H1 (cell line): ENCODE measurements at regions not wholly inside any gene's neighbourhood (a gene's known extent, or its start where the extent isn't known, plus 50 kb on each side); places are given as distances from the start of the nearest gene placed in this dataset.

Experiments
- CTCF ChIA-PET: fragments of 300-600 bp; sonication (Branson Sonifier 250); formaldehyde crosslinking; loops from one replicate; lab custom pipeline; 2021; ENCODE audit not compliant: partially characterized antibody; lab: Charles Lee
- POLR2A ChIA-PET: fragments of 300-600 bp; sonication (Branson Sonifier 250); formaldehyde crosslinking; loops from one replicate; lab custom pipeline; 2021; ENCODE audit warnings: inconsistent platforms; ENCODE audit not compliant: partially characterized antibody; lab: Charles Lee
- DNase-seq, 2 experiments: peaks; one replicate each; pipeline versions ENCODE4 v3.0.0 to v3.0.0-alpha.2; 2010 to 2022; ENCODE audit warnings: low spot score in 2 of 2, low read depth in 1 of 2, mixed read lengths in 1 of 2
- FAIRE-seq: peaks from 2 replicates; lab custom pipeline; 2011; peaks lifted over from hg19 to GRCh38; lab: Jason Lieb, UNC
- H2AFZ ChIP-seq: 2 replicates; pipeline ENCODE4 v1.8.1; 2012; ENCODE audit warnings: low read length, inconsistent platforms
- H2AK5ac ChIP-seq: 2 replicates; pipeline ENCODE4 v1.6.1; 2013; ENCODE audit warnings: low read depth, low read length
- H2BK120ac ChIP-seq: replicated peaks from 2 replicates; pipeline ENCODE3; 2013; ENCODE audit warnings: low read depth, low read length, inconsistent platforms
- H2BK12ac ChIP-seq: 2 replicates; pipeline ENCODE4 v1.6.1; 2013; ENCODE audit warnings: low read depth, low read length
- H2BK15ac ChIP-seq: 2 replicates; pipeline ENCODE4 v1.6.1; 2013; ENCODE audit warnings: low read length
- H2BK20ac ChIP-seq: 2 replicates; pipeline ENCODE4 v1.6.1; 2013; ENCODE audit warnings: low read length
- H2BK5ac ChIP-seq: 2 replicates; pipeline ENCODE4 v1.6.1; 2013; ENCODE audit warnings: low read depth, low read length
- H3K14ac ChIP-seq: 2 replicates; pipeline ENCODE4 v1.6.1; 2013; ENCODE audit warnings: inconsistent platforms; ENCODE audit not compliant: insufficient read length
- H3K18ac ChIP-seq: 2 replicates; pipeline ENCODE4 v1.6.1; 2013; ENCODE audit warnings: low read length; ENCODE audit errors: extremely low read depth
- H3K23ac ChIP-seq: 2 replicates; pipeline ENCODE4 v1.6.1; 2013; ENCODE audit warnings: inconsistent platforms; ENCODE audit not compliant: insufficient read length
- H3K23me2 ChIP-seq: 2 replicates; pipeline ENCODE4 v1.6.1; 2013; ENCODE audit warnings: low read depth, low read length
- H3K27ac ChIP-seq: 2 replicates; pipeline ENCODE4 v1.6.1; 2011; ENCODE audit warnings: low read depth, low read length, inconsistent platforms
- H3K27me3 ChIP-seq, 4 experiments: replicated peaks in 1 of 4; 1 replicate in 1 of 4; 2 replicates in 3 of 4; pipeline versions ENCODE4 v1.6.1 to v1.8.1; 2011 to 2013; ENCODE audit warnings: low read length in 3 of 4, mild to moderate bottlenecking in 3 of 4, inconsistent platforms in 2 of 4, mixed read lengths in 2 of 4, moderate library complexity in 1 of 4; ENCODE audit not compliant: control insufficient read depth in 3 of 4, insufficient read depth in 3 of 4; ENCODE audit errors: extremely low read depth in 1 of 4
- H3K36me3 ChIP-seq, 4 experiments: 2 replicates each; pipeline versions ENCODE4 v1.6.1 to v1.8.1; 2011 to 2013; ENCODE audit warnings: mild to moderate bottlenecking in 4 of 4, low read length in 3 of 4, moderate library complexity in 2 of 4, control low read depth in 1 of 4, inconsistent platforms in 1 of 4; ENCODE audit not compliant: insufficient read depth in 4 of 4, control insufficient read depth in 2 of 4
- H3K4ac ChIP-seq: replicated peaks from 2 replicates; pipeline ENCODE3; 2013; ENCODE audit warnings: low read length, low read depth, mixed read lengths, inconsistent platforms; ENCODE audit not compliant: insufficient read length
- H3K4me1 ChIP-seq, 4 experiments: replicated peaks in 1 of 4; 1 replicate in 1 of 4; 2 replicates in 3 of 4; pipeline versions ENCODE4 v1.6.1 to v1.8.1; 2011 to 2013; ENCODE audit warnings: low read length in 3 of 4, inconsistent platforms in 2 of 4, mixed read lengths in 1 of 4; ENCODE audit not compliant: insufficient read depth in 4 of 4, control insufficient read depth in 3 of 4
- H3K4me2 ChIP-seq, 2 experiments: 2 replicates each; pipeline versions ENCODE4 v1.6.1 to v1.8.1; 2011 to 2013; ENCODE audit warnings: low read depth in 2 of 2, low read length in 2 of 2, control low read depth in 1 of 2, inconsistent platforms in 1 of 2, mild to moderate bottlenecking in 1 of 2; ENCODE audit not compliant: insufficient read depth in 1 of 2
- H3K4me3 ChIP-seq, 4 experiments: fragments of 200-600, 300-600 bp in 1 of 4; sonication (generic), shearing (Covaris generic), sonication (Bioruptor Twin) in 1 of 4; 2 replicates each; pipeline versions ENCODE4 v1.5.1 to v1.8.1; 2011 to 2016; ENCODE audit warnings: low read length in 4 of 4, low read depth in 3 of 4, control low read depth in 2 of 4, inconsistent platforms in 2 of 4, mild to moderate bottlenecking in 2 of 4, mixed read lengths in 1 of 4, moderate library complexity in 1 of 4; ENCODE audit not compliant: insufficient read depth in 2 of 4; ENCODE audit errors: extremely low read depth in 1 of 4
- H3K56ac ChIP-seq: replicated peaks from 2 replicates; pipeline ENCODE3; 2013; ENCODE audit warnings: low read depth, mild to moderate bottlenecking, mixed read lengths, low read length, inconsistent platforms; ENCODE audit not compliant: insufficient read length
- H3K79me1 ChIP-seq: 2 replicates; pipeline ENCODE4 v1.6.1; 2013; ENCODE audit warnings: low read depth, low read length, control low read depth
- H3K79me2 ChIP-seq, 2 experiments: 2 replicates each; pipeline versions ENCODE4 v1.6.1 to v1.8.1; 2012 to 2013; ENCODE audit warnings: low read length in 2 of 2, mild to moderate bottlenecking in 2 of 2, inconsistent platforms in 1 of 2; ENCODE audit not compliant: insufficient read depth in 2 of 2, control insufficient read depth in 1 of 2
- H3K9ac ChIP-seq, 4 experiments: replicated peaks in 1 of 4; 1 replicate in 1 of 4; 2 replicates in 3 of 4; pipeline versions ENCODE4 v1.6.1 to v1.8.1; 2011 to 2013; ENCODE audit warnings: low read depth in 3 of 4, low read length in 3 of 4, control low read depth in 2 of 4, mild to moderate bottlenecking in 2 of 4, moderate library complexity in 2 of 4, inconsistent platforms in 1 of 4; ENCODE audit errors: extremely low read depth in 1 of 4
- H3K9me3 ChIP-seq, 2 experiments: 2 replicates each; pipeline versions ENCODE4 v1.6.1 to v1.8.1; 2012 to 2013; ENCODE audit warnings: mild to moderate bottlenecking in 2 of 2, moderate library complexity in 2 of 2, control low read depth in 1 of 2, inconsistent platforms in 1 of 2, low read depth in 1 of 2, low read length in 1 of 2, mixed read lengths in 1 of 2; ENCODE audit not compliant: insufficient read depth in 2 of 2
- H4K20me1 ChIP-seq, 2 experiments: replicated peaks in 1 of 2; 2 replicates each; pipeline versions ENCODE3 to v1.8.1; 2011 to 2013; ENCODE audit warnings: inconsistent platforms in 2 of 2, low read length in 2 of 2, mild to moderate bottlenecking in 1 of 2; ENCODE audit not compliant: insufficient read depth in 2 of 2, control insufficient read depth in 1 of 2
- H4K5ac ChIP-seq: 2 replicates; pipeline ENCODE4 v1.6.1; 2013; ENCODE audit warnings: low read length, low read depth, mixed read lengths, inconsistent platforms; ENCODE audit not compliant: insufficient read length
- H4K8ac ChIP-seq: 2 replicates; pipeline ENCODE4 v1.8.0; 2013; ENCODE audit warnings: mild to moderate bottlenecking, moderate library complexity, low read length, inconsistent platforms; ENCODE audit not compliant: insufficient read depth; ENCODE audit errors: extremely low read depth
- H4K91ac ChIP-seq: replicated peaks from 2 replicates; pipeline ENCODE3; 2013; ENCODE audit warnings: low read length, mixed read lengths, inconsistent platforms; ENCODE audit not compliant: insufficient read length
- CBX8 ChIP-seq: fragments of 300-800, 300-1000 bp; sonication (generic); IDR thresholded peaks from 2 replicates; pipeline ENCODE4 v1.7.1; 2016; ENCODE audit warnings: low read depth, low read length, borderline replicate concordance
- CHD2 ChIP-seq: IDR thresholded peaks from 2 replicates; pipeline ENCODE4 v1.6.1; 2012; ENCODE audit warnings: low read length, improper control_type of control experiment
- HDAC2 ChIP-seq, 2 experiments: fragments of 300-600 bp in 1 of 2; sonication (generic) in 1 of 2; IDR thresholded peaks; 2 replicates each; pipeline ENCODE4 v1.6.1; 2011 to 2012; ENCODE audit warnings: low read depth in 2 of 2, low read length in 2 of 2, mild to moderate bottlenecking in 2 of 2, moderate library complexity in 2 of 2, borderline replicate concordance in 1 of 2, inconsistent platforms in 1 of 2
- MAFK ChIP-seq: IDR thresholded peaks from 2 replicates; pipeline ENCODE4 v1.6.1; 2012; ENCODE audit warnings: low read depth, mild to moderate bottlenecking, improper control_type of control experiment, low read length
- NANOG ChIP-seq: IDR thresholded peaks from 2 replicates; pipeline ENCODE4 v1.6.1; 2011; ENCODE audit warnings: low read length, low read depth, mild to moderate bottlenecking, inconsistent platforms; ENCODE audit not compliant: insufficient read depth, poor library complexity, severe bottlenecking
- RBBP5 ChIP-seq: IDR thresholded peaks from 2 replicates; pipeline ENCODE4 v1.7.1; 2012; ENCODE audit warnings: low read depth, mild to moderate bottlenecking, inconsistent platforms, low read length, moderate library complexity, borderline replicate concordance
- SP4 ChIP-seq: IDR thresholded peaks from 2 replicates; pipeline ENCODE4 v1.6.1; 2012; ENCODE audit warnings: low read length, inconsistent platforms
- TEAD4 ChIP-seq: IDR thresholded peaks from 2 replicates; pipeline ENCODE4 v1.6.1; 2012; ENCODE audit warnings: low read depth, low read length, inconsistent platforms, mixed read lengths
- YY1 ChIP-seq: IDR thresholded peaks from 2 replicates; pipeline ENCODE4 v1.6.1; 2011; ENCODE audit warnings: low read depth, mild to moderate bottlenecking, low read length
- WGBS, 2 experiments: shearing (Covaris generic) in 1 of 2; methylation state at CpG; one replicate each; pipeline versions ENCODE4 v1.1.6 to v1.1.7; 2013 to 2015; ENCODE audit warnings: low lambda C conversion rate in 2 of 2, mixed read lengths in 2 of 2, inconsistent platforms in 1 of 2, low coverage in 1 of 2, missing lambda C conversion rate in 1 of 2; ENCODE audit not compliant: insufficient replicate concordance in 2 of 2, insufficient coverage in 1 of 2, insufficient read length in 1 of 2; ENCODE audit errors: extremely low coverage in 1 of 2, missing lambda C conversion rate in 1 of 2; 5-methylcytosine and 5-hydroxymethylcytosine counted together
- TF ChIP-seq, protein P1 (sequence below): IDR thresholded peaks from 2 replicates; pipeline ENCODE4 v1.6.1; 2011; ENCODE audit warnings: low read length, improper control_type of control experiment
- TF ChIP-seq, protein P2 (sequence below), 3 experiments: IDR thresholded peaks; 1 replicate in 2 of 3; 2 replicates in 1 of 3; pipeline versions ENCODE4 v1.5.1 to v1.6.1; 2011; ENCODE audit warnings: low read length in 3 of 3, mild to moderate bottlenecking in 3 of 3, inconsistent platforms in 2 of 3, low read depth in 1 of 3, moderate library complexity in 1 of 3; ENCODE audit not compliant: insufficient read depth in 1 of 3; ENCODE audit errors: control extremely low read depth in 1 of 3

- POLR2A ChIA-PET: no interaction called here
- FAIRE-seq (no peak), DNase-seq (no peak)
- H2AK5ac ChIP-seq: no peak overlapping the region
- no peak overlapping the region for H3K4me2 ChIP-seq
- no peaks in the 10 kb centered on the region for H3K9me3 ChIP-seq
- H3K23ac ChIP-seq: no peak overlapping the region
- no peaks in the 10 kb centered on the region for H4K20me1 ChIP-seq
- no peaks in the 10 kb centered on the region for H3K27me3 ChIP-seq
- H3K56ac ChIP-seq: no peak overlapping the region
- H4K8ac ChIP-seq: no peak overlapping the region
- no peaks in the 10 kb centered on the region for H3K79me1 ChIP-seq
- no peak overlapping the region for H3K27ac ChIP-seq
- no peak overlapping the region for H2BK15ac ChIP-seq
- no peak overlapping the region for H3K9ac ChIP-seq
- H2BK12ac ChIP-seq: no peak overlapping the region
- no peak overlapping the region for H4K5ac ChIP-seq
- no peak overlapping the region for H3K4me3 ChIP-seq
- H3K14ac ChIP-seq: no peak overlapping the region
- H2BK120ac ChIP-seq: no peak overlapping the region
- WGBS, 2 experiments: 89% methylated on average over 1 of the region's 1 CpG; no CpG with 5 or more reads in 1 of the 2 experiments
- no peak overlapping the region for H2AFZ ChIP-seq
- H3K18ac ChIP-seq: no peak overlapping the region
- H4K91ac ChIP-seq: no peak overlapping the region
- no peak overlapping the region for H2BK20ac ChIP-seq
- H3K79me2 ChIP-seq: no peaks in the 10 kb centered on the region
- H3K4me1 ChIP-seq: no peaks in the 10 kb centered on the region
- CTCF ChIA-PET: interaction anchor here (0.8 kb wide), 1 partner anchor 31 kb away, joined by 3 read pairs; no protein-coding TSS in a partner anchor
- H3K23me2 ChIP-seq: no peaks in the 10 kb centered on the region
- H3K4ac ChIP-seq: no peak overlapping the region
- no peaks in the 10 kb centered on the region for H3K36me3 ChIP-seq
- no peak overlapping the region for H2BK5ac ChIP-seq
- TF ChIP-seq CHD2 (no peak), NANOG (no peak), RBBP5 (no peak), SP4 (no peak), HDAC2 (IDR thresholded peaks at IDR 0.05; ENCODE audit: borderline replicate concordance in 1 of 2, low read depth in 2 of 2, low read length in 2 of 2) (no peak), MAFK (no peak), CBX8 (no peak), TEAD4 (no peak), YY1 (no peak)
- TF ChIP-seq, protein P1, sequence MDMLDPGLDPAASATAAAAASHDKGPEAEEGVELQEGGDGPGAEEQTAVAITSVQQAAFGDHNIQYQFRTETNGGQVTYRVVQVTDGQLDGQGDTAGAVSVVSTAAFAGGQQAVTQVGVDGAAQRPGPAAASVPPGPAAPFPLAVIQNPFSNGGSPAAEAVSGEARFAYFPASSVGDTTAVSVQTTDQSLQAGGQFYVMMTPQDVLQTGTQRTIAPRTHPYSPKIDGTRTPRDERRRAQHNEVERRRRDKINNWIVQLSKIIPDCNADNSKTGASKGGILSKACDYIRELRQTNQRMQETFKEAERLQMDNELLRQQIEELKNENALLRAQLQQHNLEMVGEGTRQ: no peak
- TF ChIP-seq, protein P2, sequence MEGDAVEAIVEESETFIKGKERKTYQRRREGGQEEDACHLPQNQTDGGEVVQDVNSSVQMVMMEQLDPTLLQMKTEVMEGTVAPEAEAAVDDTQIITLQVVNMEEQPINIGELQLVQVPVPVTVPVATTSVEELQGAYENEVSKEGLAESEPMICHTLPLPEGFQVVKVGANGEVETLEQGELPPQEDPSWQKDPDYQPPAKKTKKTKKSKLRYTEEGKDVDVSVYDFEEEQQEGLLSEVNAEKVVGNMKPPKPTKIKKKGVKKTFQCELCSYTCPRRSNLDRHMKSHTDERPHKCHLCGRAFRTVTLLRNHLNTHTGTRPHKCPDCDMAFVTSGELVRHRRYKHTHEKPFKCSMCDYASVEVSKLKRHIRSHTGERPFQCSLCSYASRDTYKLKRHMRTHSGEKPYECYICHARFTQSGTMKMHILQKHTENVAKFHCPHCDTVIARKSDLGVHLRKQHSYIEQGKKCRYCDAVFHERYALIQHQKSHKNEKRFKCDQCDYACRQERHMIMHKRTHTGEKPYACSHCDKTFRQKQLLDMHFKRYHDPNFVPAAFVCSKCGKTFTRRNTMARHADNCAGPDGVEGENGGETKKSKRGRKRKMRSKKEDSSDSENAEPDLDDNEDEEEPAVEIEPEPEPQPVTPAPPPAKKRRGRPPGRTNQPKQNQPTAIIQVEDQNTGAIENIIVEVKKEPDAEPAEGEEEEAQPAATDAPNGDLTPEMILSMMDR (IDR thresholded peaks at IDR 0.05; ENCODE audit: control extremely low read depth in 1 of 3, insufficient read depth in 1 of 3, low read depth in 1 of 3, low read length in 3 of 3): no peak
Measured at GRCh38 chr4:138310991-138311390, 68.8 kb upstream of the SLC7A11 start.
